ENCODE measurements at regions not wholly inside any gene's neighbourhood (a gene's known extent, or its start where the extent isn't known, plus 50 kb on each side); places are given as distances from the start of the nearest gene placed in this dataset.
"Not testable (repeated sequence)": the region's sequence is repeated elsewhere in the genome, so short reads cannot be mapped to it uniquely, and the experiment has no call there.

DNA sequence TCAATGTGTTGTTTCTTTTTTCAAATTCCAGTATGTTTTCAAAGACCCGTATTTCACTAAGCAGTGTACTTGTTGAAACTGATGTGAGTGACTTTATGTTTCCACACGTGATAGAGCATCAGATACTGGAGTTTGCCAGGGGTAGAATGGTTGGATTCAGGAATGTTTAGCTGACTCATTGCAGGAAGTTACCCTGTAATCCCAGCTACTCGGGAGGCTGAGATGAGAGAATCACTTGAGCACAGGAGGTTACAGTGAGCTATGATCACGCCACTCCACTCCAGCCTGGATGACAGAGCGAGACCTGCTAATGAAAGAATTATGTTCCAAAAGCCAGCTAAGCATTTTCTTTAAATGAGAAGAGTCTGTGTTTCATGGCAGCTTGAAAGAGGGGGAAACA lies 147.6 kb downstream of the RBMX2 start:
- not testable (repeated sequence) for TF ChIP-seq EZH2 (IDR thresholded peaks at IDR 0.05); POLR2AphosphoS5 (IDR thresholded peaks at IDR 0.05; ENCODE audit: borderline replicate concordance, low read depth, low read length); FOXP2 (optimal IDR thresholded peaks at IDR 0.05; ENCODE audit: control extremely low read depth, extremely low read length, insufficient read depth)
